ENCODE measurements at regions not wholly inside any gene's neighbourhood (a gene's known extent, or its start where the extent isn't known, plus 50 kb on each side); places are given as distances from the start of the nearest gene placed in this dataset.

GRCh38 chr16:86449446-86450095 is 60.8 kb upstream of the FOXF1 start:
- H3K27ac ChIP-seq (ENCODE audit: low read depth, low read length), result no peak overlapping the region
- TF ChIP-seq CTCF (IDR thresholded peaks at IDR 0.05; ENCODE audit: insufficient read depth, low read depth, low read length) (no peak), EZH2 (IDR thresholded peaks at IDR 0.05; ENCODE audit: insufficient read depth, low read length) (no peak)
- no peak overlapping the region for H3K27ac Mint-ChIP-seq (ENCODE audit: unreplicated experiment)

GRCh38 chr16:86450691-86451090 is 59.6 kb upstream of the FOXF1 start:
- Mint-ChIP-seq H3K9me3 (ENCODE audit: unreplicated experiment) (peaks cover 10% of the 10 kb centered on the region), H3K27me3 (ENCODE audit: low read depth, unreplicated experiment) (peaks cover 78% of the 10 kb centered on the region), H3K36me3 (ENCODE audit: low read depth, unreplicated experiment) (peaks cover 3% of the 10 kb centered on the region), H3K4me3 (ENCODE audit: unreplicated experiment) (no peak overlapping the region), H3K4me1 (ENCODE audit: low read depth, unreplicated experiment) (no peaks in the 10 kb centered on the region), H3K27ac (ENCODE audit: unreplicated experiment) (no peak overlapping the region)
- Histone ChIP-seq H3K9me3 (ENCODE audit: insufficient read depth, low read depth, low read length) (no peaks in the 10 kb centered on the region), H3K27me3 (ENCODE audit: insufficient read depth, low read length) (peaks cover 2% of the 10 kb centered on the region), H4K20me1 (ENCODE audit: insufficient read depth, low read length) (no peaks in the 10 kb centered on the region), H3K79me2 (ENCODE audit: insufficient read depth, low read length) (no peaks in the 10 kb centered on the region), H3K27ac (ENCODE audit: low read depth, low read length) (no peak overlapping the region), H3K4me2 (ENCODE audit: low read length) (no peak overlapping the region), H3K4me3 (ENCODE audit: insufficient read depth, low read depth, low read length) (no peak overlapping the region), H3K36me3 (ENCODE audit: insufficient read depth, low read length) (no peaks in the 10 kb centered on the region), H3K4me1 (ENCODE audit: insufficient read depth, low read length) (peaks cover 8% of the 10 kb centered on the region), H3K9ac (ENCODE audit: low read length) (no peak overlapping the region), H2AFZ (ENCODE audit: low read depth, low read length) (no peak overlapping the region)
- DNase-seq (ENCODE audit: low read depth), result no peak
- no peak for TF ChIP-seq CTCF (IDR thresholded peaks at IDR 0.05; ENCODE audit: insufficient read depth, low read depth, low read length)
- TF ChIP-seq EZH2 (IDR thresholded peaks at IDR 0.05; ENCODE audit: insufficient read depth, low read length), result no peak
- no peak for FAIRE-seq

More at GRCh38 chr16:86449446-86450095, 60.8 kb upstream of the FOXF1 start:
- peaks cover 69% of the 10 kb centered on the region for H3K27me3 Mint-ChIP-seq (ENCODE audit: low read depth, unreplicated experiment)
- no peak overlapping the region for H3K4me3 Mint-ChIP-seq (ENCODE audit: unreplicated experiment)
- FAIRE-seq (no peak), DNase-seq (ENCODE audit: low read depth) (no peak)
- Histone ChIP-seq H2AFZ (ENCODE audit: low read depth, low read length) (no peak overlapping the region), H4K20me1 (ENCODE audit: insufficient read depth, low read length) (no peaks in the 10 kb centered on the region), H3K36me3 (ENCODE audit: insufficient read depth, low read length) (no peaks in the 10 kb centered on the region), H3K4me1 (ENCODE audit: insufficient read depth, low read length) (no peaks in the 10 kb centered on the region), H3K27me3 (ENCODE audit: insufficient read depth, low read length) (peaks cover 2% of the 10 kb centered on the region), H3K79me2 (ENCODE audit: insufficient read depth, low read length) (no peaks in the 10 kb centered on the region), H3K9ac (ENCODE audit: low read length) (no peak overlapping the region), H3K4me2 (ENCODE audit: low read length) (no peak overlapping the region), H3K9me3 (ENCODE audit: insufficient read depth, low read depth, low read length) (no peaks in the 10 kb centered on the region), H3K4me3 (ENCODE audit: insufficient read depth, low read depth, low read length) (no peak overlapping the region)
- peaks cover 10% of the 10 kb centered on the region for H3K9me3 Mint-ChIP-seq (ENCODE audit: unreplicated experiment)
- H3K36me3 Mint-ChIP-seq (ENCODE audit: low read depth, unreplicated experiment), result peaks cover 3% of the 10 kb centered on the region
- no peaks in the 10 kb centered on the region for H3K4me1 Mint-ChIP-seq (ENCODE audit: low read depth, unreplicated experiment)

GRCh38 chr16:86452451-86452850 is 57.9 kb upstream of the FOXF1 start:
- FAIRE-seq (no peak), DNase-seq (ENCODE audit: low read depth) (peak; percentile 62)
- Mint-ChIP-seq H3K4me1 (ENCODE audit: low read depth, unreplicated experiment) (no peaks in the 10 kb centered on the region), H3K4me3 (ENCODE audit: unreplicated experiment) (no peak overlapping the region), H3K27me3 (ENCODE audit: low read depth, unreplicated experiment) (peaks cover 86% of the 10 kb centered on the region), H3K36me3 (ENCODE audit: low read depth, unreplicated experiment) (peaks cover 3% of the 10 kb centered on the region), H3K9me3 (ENCODE audit: unreplicated experiment) (peaks cover 4% of the 10 kb centered on the region), H3K27ac (ENCODE audit: unreplicated experiment) (no peak overlapping the region)
- Histone ChIP-seq H4K20me1 (ENCODE audit: insufficient read depth, low read length) (no peaks in the 10 kb centered on the region), H3K4me2 (ENCODE audit: low read length) (no peak overlapping the region), H3K9me3 (ENCODE audit: insufficient read depth, low read depth, low read length) (no peaks in the 10 kb centered on the region), H3K36me3 (ENCODE audit: insufficient read depth, low read length) (no peaks in the 10 kb centered on the region), H3K4me3 (ENCODE audit: insufficient read depth, low read depth, low read length) (no peak overlapping the region), H3K27me3 (ENCODE audit: insufficient read depth, low read length) (peaks cover 2% of the 10 kb centered on the region), H3K4me1 (ENCODE audit: insufficient read depth, low read length) (peaks cover 12% of the 10 kb centered on the region), H3K27ac (ENCODE audit: low read depth, low read length) (no peak overlapping the region), H2AFZ (ENCODE audit: low read depth, low read length) (no peak overlapping the region), H3K79me2 (ENCODE audit: insufficient read depth, low read length) (no peaks in the 10 kb centered on the region), H3K9ac (ENCODE audit: low read length) (no peak overlapping the region)
- no peak for TF ChIP-seq EZH2 (IDR thresholded peaks at IDR 0.05; ENCODE audit: insufficient read depth, low read length)
- TF ChIP-seq CTCF (IDR thresholded peaks at IDR 0.05; ENCODE audit: insufficient read depth, low read depth, low read length), result no peak

Measured in astrocyte (in vitro differentiated cells and primary cell).